ENCODE measurements at regions not wholly inside any gene's neighbourhood (a gene's known extent, or its start where the extent isn't known, plus 50 kb on each side); places are given as distances from the start of the nearest gene placed in this dataset.

DNA sequence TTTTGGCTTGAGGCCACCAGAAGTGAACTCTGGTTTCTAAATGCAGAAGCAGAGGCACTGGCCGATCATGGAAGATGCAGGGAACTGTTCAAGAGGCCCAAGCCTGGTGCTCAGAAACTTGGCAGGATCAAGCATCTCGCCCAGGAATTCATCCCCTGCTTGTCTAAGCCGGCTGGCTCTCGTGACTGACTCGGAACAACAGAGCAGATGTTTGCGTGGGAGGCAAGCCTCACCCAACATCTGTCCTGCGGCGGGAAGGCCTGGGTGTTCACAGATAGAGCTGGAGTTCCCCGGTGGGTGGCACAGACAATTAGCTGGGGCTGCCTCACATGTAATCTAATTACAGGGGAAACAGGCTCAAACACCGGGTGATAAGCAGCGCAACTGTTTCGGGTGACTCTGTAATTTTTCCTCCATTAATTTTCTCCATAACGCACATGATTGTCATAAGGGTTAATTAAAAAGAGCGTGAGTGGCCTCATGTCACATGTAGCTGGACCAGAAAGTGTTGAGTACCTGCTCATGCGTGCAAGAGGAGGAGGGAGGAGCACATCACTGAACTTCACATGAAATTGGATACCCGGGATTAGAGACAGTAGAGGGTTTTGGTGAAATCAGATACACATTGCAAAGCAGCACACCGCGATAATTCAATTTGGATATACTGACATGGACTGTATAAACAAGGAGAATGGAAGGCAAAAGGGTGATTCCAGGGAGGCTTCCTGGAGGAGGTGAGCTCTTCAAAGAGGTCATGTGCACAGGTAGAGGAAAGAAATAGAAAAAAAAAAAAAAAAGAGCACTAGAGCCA lies 180.0 kb downstream of the ETS2 start:
- DNase-seq (ENCODE audit: low read depth, low spot score): peak; percentile 59

- DNase-seq (ENCODE audit: low read depth, low spot score): peak; percentile 39
These were observed 179.3 kb downstream of the ETS2 start for GRCh38 chr21:38984982-38985567.

GRCh38 chr21:38984568-38984967 lies 178.8 kb downstream of the ETS2 start:
- no peak for DNase-seq (ENCODE audit: low read depth, low spot score)

DNA sequence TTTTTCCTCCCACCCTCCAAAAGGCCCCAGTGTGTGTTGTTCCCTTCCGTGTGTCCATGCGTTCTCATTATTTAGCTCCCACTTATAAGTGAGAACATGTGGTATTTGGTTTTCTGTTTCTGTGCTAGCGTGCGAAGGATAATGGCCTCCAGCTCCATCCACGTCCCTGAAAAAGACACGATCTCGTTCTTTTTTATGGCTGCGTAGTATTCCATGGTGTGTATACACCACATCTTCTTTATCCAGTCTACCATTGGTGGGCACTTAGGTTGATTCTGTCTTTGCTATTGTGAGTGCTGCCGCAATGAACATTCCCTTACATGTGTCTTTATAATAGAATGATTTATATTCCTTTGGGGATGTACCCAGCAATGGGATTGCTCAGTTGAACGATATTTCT lies 177.8 kb downstream of the ETS2 start:
- no peak for DNase-seq (ENCODE audit: low read depth, low spot score)

GRCh38 chr21:38982804-38983203 lies 177.1 kb downstream of the ETS2 start:
- DNase-seq (ENCODE audit: low read depth, low spot score): no peak

DNA sequence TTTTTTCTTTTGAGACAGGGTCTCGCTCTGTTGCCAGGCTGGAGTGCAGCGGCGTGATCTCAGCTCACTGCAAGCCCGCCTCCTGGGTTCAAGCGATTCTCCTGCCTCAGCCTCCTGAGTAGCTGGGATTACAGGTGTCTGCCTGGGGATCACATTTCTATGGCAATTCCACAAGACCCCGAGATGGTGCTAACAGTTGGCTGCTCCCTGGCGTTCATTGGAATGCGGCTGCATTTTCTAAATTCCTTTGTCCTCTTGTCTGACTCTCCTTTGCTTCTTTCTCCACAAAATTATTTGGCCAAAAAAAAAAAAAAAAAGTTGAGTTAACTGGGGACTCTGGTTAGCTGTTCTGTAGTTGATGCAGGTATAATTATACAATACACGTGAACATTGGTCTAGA lies 176.4 kb downstream of the ETS2 start:
- no peak for DNase-seq (ENCODE audit: low read depth, low spot score)

DNA sequence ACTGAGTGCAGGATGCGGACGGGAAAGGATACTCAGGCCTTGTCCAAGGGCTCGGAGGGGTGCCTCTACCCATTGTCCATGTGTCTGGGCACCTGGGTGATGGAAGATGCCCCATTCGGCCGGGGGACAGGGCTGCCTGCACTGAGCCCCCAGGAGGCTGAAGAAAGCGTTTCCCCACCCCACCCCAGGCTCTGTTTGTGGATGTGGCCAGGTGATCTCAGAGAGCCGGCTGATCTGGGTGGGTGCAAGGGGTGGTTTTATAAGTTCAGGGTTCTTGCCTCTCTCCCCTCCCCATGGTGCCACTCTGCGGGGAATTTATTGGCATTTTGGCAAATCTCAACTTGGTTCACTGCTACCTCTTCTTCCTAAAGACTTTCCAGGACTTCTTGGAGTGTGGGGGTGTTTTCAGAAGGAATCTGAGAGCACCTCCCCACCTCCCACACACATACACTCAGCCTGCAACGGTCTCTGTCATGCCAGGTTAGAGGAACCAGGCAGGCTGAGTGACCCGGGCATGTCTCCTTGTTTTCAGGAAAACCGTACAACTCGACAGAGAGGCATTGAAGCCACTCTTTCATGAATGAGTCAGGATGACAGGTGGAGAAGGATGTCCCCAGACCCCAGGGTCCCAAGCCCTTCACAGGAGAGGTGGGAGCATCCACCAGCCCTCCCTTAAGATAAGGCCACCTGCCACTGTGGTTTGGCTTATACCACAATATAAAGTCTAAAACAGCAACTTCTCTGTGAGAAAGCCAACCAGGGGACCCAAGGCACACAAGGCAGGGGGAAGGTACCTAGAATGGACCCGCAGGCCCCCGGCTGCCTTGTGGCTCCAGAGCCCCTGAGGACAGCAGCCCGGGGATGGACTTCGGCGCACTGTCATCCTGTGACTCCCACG lies 174.9 kb downstream of the ETS2 start:
- no peak for DNase-seq (ENCODE audit: low read depth, low spot score)

DNA sequence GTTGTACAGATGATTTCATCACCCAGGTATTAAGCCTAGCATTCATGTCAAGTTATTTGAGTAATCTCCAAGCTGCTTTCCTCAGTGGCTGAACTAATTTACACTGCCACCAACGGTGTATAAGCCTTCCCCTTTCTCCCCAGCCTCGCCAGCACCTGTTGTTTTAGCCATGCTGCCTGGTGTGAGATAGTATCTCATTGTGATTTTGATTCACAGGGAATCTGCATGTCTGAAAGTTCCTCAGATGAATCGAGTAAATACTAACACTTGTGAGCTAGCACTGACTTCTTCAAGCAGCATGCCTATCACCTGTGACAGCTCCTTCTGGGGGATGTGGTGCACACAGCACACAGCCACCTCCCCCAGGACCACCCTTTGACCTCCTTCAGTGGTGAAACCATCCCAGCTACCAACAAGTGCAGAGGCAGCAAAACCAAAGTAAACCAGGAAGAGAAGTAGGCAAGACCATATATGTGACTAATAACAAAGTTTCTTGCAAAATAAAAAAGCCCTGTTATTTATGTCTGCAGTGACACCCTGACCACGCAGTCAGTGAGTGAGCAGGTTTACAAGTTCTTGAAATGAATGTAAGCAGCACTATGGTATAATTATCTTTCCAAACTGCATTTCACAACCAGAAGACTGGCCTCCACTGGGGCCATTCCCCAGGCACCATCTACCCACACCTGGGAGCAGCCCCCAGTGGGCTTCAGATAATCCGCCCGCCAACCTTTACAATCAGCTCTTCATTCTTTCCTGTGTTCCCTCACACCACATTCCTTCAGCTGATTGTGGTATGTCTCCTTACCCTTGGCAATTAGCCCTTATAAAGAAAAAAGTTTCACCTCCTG lies 173.8 kb downstream of the ETS2 start:
- no peak for DNase-seq (ENCODE audit: low read depth, low spot score)

GRCh38 chr21:38976900-38977299 lies 171.2 kb downstream of the ETS2 start:
- no peak for DNase-seq (ENCODE audit: low read depth, low spot score)

GRCh38 chr21:38973552-38973951 lies 167.8 kb downstream of the ETS2 start:
- DNase-seq (ENCODE audit: low read depth, low spot score): no peak

GRCh38 chr21:38972078-38972477 lies 166.3 kb downstream of the ETS2 start:
- DNase-seq (ENCODE audit: low read depth, low spot score): no peak

DNA sequence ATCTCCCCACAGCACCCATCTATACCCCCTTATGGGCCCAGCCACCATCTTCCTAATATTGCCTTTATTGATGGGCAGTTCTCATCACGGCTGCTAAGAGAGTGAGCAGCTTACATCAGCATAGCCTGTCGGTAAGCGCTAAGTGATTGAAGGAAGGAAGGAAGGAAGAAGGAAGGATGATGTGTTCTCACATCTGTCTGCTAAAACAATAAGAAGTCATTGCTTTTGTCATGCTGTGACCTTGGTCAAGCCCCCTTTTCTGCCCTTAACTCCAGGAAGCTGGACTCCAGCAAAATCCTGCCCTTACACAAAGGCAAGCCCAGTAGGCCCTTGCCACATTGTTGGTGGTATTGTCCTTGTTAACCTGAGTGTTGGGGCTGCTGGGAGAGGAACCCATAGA lies 165.0 kb downstream of the ETS2 start:
- DNase-seq (ENCODE audit: low read depth, low spot score): no peak

DNA sequence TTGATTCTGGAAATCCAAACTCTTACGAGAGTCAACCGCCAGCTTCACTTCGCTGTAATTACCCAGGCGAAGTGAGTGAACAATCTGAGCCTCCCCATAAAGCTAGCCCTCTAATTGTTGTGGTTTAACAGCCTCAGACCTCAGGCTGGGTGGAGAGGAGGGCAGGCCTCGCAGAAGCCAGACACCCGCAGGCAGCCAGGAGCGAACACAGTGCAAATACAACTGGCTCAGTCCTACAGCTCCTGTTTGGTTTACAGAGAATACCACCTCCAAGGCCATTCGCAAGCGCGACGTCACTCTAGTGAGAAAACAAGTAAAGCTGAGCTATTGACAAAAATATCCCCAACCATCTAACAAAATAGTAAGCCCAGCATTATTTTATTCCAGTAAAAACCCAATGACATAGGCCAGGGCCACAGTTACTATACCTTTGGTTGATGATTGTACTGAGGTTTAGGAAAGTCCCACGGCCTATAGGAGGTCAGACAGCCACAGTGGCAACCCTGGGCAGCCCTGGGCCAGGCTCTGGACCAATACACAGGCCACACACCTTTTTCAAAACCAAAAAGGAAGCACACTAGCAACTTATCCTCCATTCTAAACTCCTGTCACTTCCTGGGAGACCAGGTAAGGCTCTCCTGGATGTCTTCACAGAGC lies 163.3 kb downstream of the ETS2 start:
- no peak for DNase-seq (ENCODE audit: low read depth, low spot score)

GRCh38 chr21:38965910-38966504 lies 160.3 kb downstream of the ETS2 start:
- DNase-seq (ENCODE audit: low read depth, low spot score): no peak

- DNase-seq (ENCODE audit: low read depth, low spot score): no peak
These were observed 159.5 kb downstream of the ETS2 start for GRCh38 chr21:38965241-38965640.

DNA sequence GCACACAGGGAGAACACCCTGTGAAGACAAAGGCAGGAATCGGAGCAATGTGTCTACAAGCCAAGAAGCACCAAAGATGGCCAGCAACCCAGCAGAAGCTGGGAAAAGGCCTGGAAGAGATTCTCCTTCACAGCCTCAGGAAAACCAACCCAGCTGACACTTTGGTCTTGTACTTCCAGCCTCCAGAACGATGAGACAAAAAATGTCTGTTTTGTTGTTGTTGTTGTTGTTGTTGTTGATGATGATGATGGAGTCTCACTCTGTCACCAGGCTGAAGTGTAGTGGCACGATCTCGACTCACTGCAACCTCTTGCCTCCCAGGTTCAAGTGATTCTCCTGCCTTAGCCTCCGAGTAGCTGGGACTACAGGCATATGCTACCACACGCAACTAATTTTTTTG lies 157.3 kb downstream of the ETS2 start:
- DNase-seq (ENCODE audit: low read depth, low spot score): no peak

GRCh38 chr21:38960251-38960650 lies 154.5 kb downstream of the ETS2 start:
- no peak for DNase-seq (ENCODE audit: low read depth, low spot score)

DNA sequence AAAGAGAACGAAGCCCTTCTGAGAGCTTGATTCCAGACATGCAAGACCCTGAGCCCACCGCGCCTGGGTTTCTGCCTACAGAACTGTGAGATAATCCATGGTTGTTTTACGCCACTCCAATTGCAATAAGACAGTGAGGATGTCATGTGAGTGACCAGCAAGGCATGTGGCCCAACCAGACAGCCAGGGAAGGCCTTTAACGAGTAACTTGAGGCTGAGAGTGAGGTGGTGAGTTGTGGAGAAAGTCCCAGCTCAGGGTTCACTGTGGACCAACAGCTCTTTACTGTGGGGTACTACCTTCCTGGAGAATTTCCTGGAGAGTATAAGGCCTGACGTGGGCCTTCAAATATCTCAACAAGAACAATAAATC lies 153.9 kb downstream of the ETS2 start:
- DNase-seq (ENCODE audit: low read depth, low spot score): no peak

- DNase-seq (ENCODE audit: low read depth, low spot score): no peak
These were observed 153.4 kb downstream of the ETS2 start for GRCh38 chr21:38958940-38959691.

- DNase-seq (ENCODE audit: low read depth, low spot score): no peak
These were observed 152.6 kb downstream of the ETS2 start for GRCh38 chr21:38958323-38958705.
